ENCODE measurements at regions not wholly inside any gene's neighbourhood (a gene's known extent, or its start where the extent isn't known, plus 50 kb on each side); places are given as distances from the start of the nearest gene placed in this dataset.

GRCh38 chr6:152816055-152816454 lies 65.5 kb downstream of the VIP start:
- Histone ChIP-seq H3K14ac (ENCODE audit: insufficient read length) (no peak overlapping the region), H3K9me3 (ENCODE audit: insufficient read depth in 2 of 2, low read depth in 1 of 2, low read length in 1 of 2) (no peaks in the 10 kb centered on the region), H3K4ac (replicated peaks; ENCODE audit: insufficient read length, low read depth, low read length) (no peak overlapping the region), H2BK5ac (ENCODE audit: low read depth, low read length) (no peak overlapping the region), H3K4me1 (replicated peaks in 1 of 4; ENCODE audit: control insufficient read depth in 3 of 4, insufficient read depth in 4 of 4, low read length in 3 of 4) (no peaks in the 10 kb centered on the region), H3K36me3 (ENCODE audit: control insufficient read depth in 2 of 4, insufficient read depth in 4 of 4, low read length in 3 of 4) (no peaks in the 10 kb centered on the region), H3K56ac (replicated peaks; ENCODE audit: insufficient read length, low read depth, low read length) (no peak overlapping the region), H3K4me3 (ENCODE audit: extremely low read depth in 1 of 4, insufficient read depth in 2 of 4, low read depth in 3 of 4, low read length in 4 of 4) (no peak overlapping the region), H3K18ac (ENCODE audit: extremely low read depth, low read length) (no peak overlapping the region), H3K27ac (ENCODE audit: low read depth, low read length) (no peak overlapping the region), H3K23ac (ENCODE audit: insufficient read length) (no peak overlapping the region), H2AFZ (ENCODE audit: low read length) (no peak overlapping the region), H4K8ac (ENCODE audit: extremely low read depth, insufficient read depth, low read length) (no peak overlapping the region), H2AK5ac (ENCODE audit: low read depth, low read length) (no peak overlapping the region), H3K79me2 (ENCODE audit: control insufficient read depth in 1 of 2, insufficient read depth in 2 of 2, low read length in 2 of 2) (no peaks in the 10 kb centered on the region), H3K27me3 (replicated peaks in 1 of 4; ENCODE audit: control insufficient read depth in 3 of 4, extremely low read depth in 1 of 4, insufficient read depth in 3 of 4, low read length in 3 of 4) (no peaks in the 10 kb centered on the region), H2BK15ac (ENCODE audit: low read length) (no peak overlapping the region), H2BK20ac (ENCODE audit: low read length) (no peak overlapping the region), H4K91ac (replicated peaks; ENCODE audit: insufficient read length, low read length) (no peak overlapping the region), H3K4me2 (ENCODE audit: insufficient read depth in 1 of 2, low read depth in 2 of 2, low read length in 2 of 2) (no peak overlapping the region), H4K5ac (ENCODE audit: insufficient read length, low read depth, low read length) (no peak overlapping the region), H3K79me1 (ENCODE audit: low read depth, low read length) (no peaks in the 10 kb centered on the region), H3K9ac (replicated peaks in 1 of 4; ENCODE audit: extremely low read depth in 1 of 4, low read depth in 3 of 4, low read length in 3 of 4) (no peak overlapping the region), H4K20me1 (replicated peaks in 1 of 2; ENCODE audit: control insufficient read depth in 1 of 2, insufficient read depth in 2 of 2, low read length in 2 of 2) (no peaks in the 10 kb centered on the region), H2BK12ac (ENCODE audit: low read depth, low read length) (no peak overlapping the region), H2BK120ac (replicated peaks; ENCODE audit: low read depth, low read length) (no peak overlapping the region), H3K23me2 (ENCODE audit: low read depth, low read length) (no peaks in the 10 kb centered on the region)
- WGBS, 2 experiments (ENCODE audit: extremely low coverage in 1 of 2, insufficient coverage in 1 of 2, insufficient read length in 1 of 2, insufficient replicate concordance in 2 of 2, low coverage in 1 of 2, low lambda C conversion rate in 2 of 2, missing lambda C conversion rate in 1 of 2): 87% methylated on average over 3 of the region's 3 CpGs; no CpG with 5 or more reads in 1 of the 2 experiments
- no peak for FAIRE-seq
- TF ChIP-seq GTF2F1 (IDR thresholded peaks at IDR 0.05; ENCODE audit: borderline replicate concordance, low read depth, low read length) (no peak), SIRT6 (IDR thresholded peaks at IDR 0.05; ENCODE audit: low read length) (no peak), BACH1 (IDR thresholded peaks at IDR 0.05; ENCODE audit: low read length) (no peak), SIX5 (IDR thresholded peaks at IDR 0.05; ENCODE audit: low read depth, low read length) (no peak), SP4 (IDR thresholded peaks at IDR 0.05; ENCODE audit: low read length) (no peak), NRF1 (IDR thresholded peaks at IDR 0.05; ENCODE audit: low read depth, low read length) (no peak), CTBP2 (IDR thresholded peaks at IDR 0.05; ENCODE audit: borderline replicate concordance, insufficient read depth, insufficient read length, low read length) (no peak), TAF7 (optimal IDR thresholded peaks at IDR 0.05; ENCODE audit: borderline replicate concordance, low read depth, low read length) (no peak), TEAD4 (IDR thresholded peaks at IDR 0.05; ENCODE audit: low read depth, low read length) (no peak), HDAC2 (IDR thresholded peaks at IDR 0.05; ENCODE audit: borderline replicate concordance in 1 of 2, low read depth in 2 of 2, low read length in 2 of 2) (no peak), CREB1 (IDR thresholded peaks at IDR 0.05) (no peak), YY1 (IDR thresholded peaks at IDR 0.05; ENCODE audit: low read depth, low read length) (no peak), BCL11A (IDR thresholded peaks at IDR 0.05; ENCODE audit: low read depth in 2 of 2, low read length in 2 of 2) (no peak), CEBPB (IDR thresholded peaks at IDR 0.05; ENCODE audit: low read depth, low read length) (no peak), MAFK (IDR thresholded peaks at IDR 0.05; ENCODE audit: low read depth, low read length) (no peak)
- POLR2A ChIA-PET (ENCODE audit: partially characterized antibody): no interaction called here
- DNase-seq (ENCODE audit: low read depth in 1 of 2, low spot score in 2 of 2): no peak
- CTCF ChIA-PET (ENCODE audit: partially characterized antibody): interaction anchor here (1.4 to 1.5 kb wide), 3 partner anchors 18 to 137 kb away, joined by 3 to 4 read pairs (median 3); no protein-coding TSS in a partner anchor

Data from H1 (cell line).